H9 (cell line): ENCODE measurements at regions not wholly inside any gene's neighbourhood (a gene's known extent, or its start where the extent isn't known, plus 50 kb on each side); places are given as distances from the start of the nearest gene placed in this dataset.
"Not testable (repeated sequence)": the region's sequence is repeated elsewhere in the genome, so short reads cannot be mapped to it uniquely, and the experiment has no call there.

Experiments used
- DNase-seq: peaks from one replicate; pipeline ENCODE4 v3.0.0-alpha.2; 2017
- H2AFZ ChIP-seq: one replicate; pipeline ENCODE4 v1.6.1; 2013; ENCODE audit warnings: mild to moderate bottlenecking, low read length, control low read depth, moderate library complexity
- H2AK5ac ChIP-seq: 2 replicates; pipeline ENCODE4 v1.6.1; 2013; ENCODE audit warnings: low read length, control low read depth, mixed read lengths; ENCODE audit not compliant: insufficient read length
- H2BK120ac ChIP-seq: one replicate; pipeline ENCODE4 v1.6.1; 2013; ENCODE audit warnings: low read depth, mild to moderate bottlenecking, low read length, control low read depth, inconsistent platforms; ENCODE audit not compliant: poor library complexity, severe bottlenecking
- H2BK12ac ChIP-seq: 2 replicates; pipeline ENCODE4 v1.6.1; 2013; ENCODE audit warnings: low read length, control low read depth, mixed read lengths, low read depth; ENCODE audit not compliant: insufficient read length
- H2BK15ac ChIP-seq: 2 replicates; pipeline ENCODE4 v1.6.1; 2013; ENCODE audit warnings: low read depth, low read length, control low read depth
- H2BK20ac ChIP-seq: one replicate; pipeline ENCODE4 v1.6.1; 2013; ENCODE audit warnings: low read depth, mild to moderate bottlenecking, low read length, control low read depth, inconsistent platforms; ENCODE audit not compliant: poor library complexity, severe bottlenecking
- H2BK5ac ChIP-seq: 2 replicates; pipeline ENCODE4 v1.6.1; 2013; ENCODE audit warnings: low read length, control low read depth, mixed read lengths; ENCODE audit not compliant: insufficient read length
- H3K14ac ChIP-seq: 2 replicates; pipeline ENCODE4 v1.6.1; 2013; ENCODE audit warnings: low read length, control low read depth; ENCODE audit not compliant: insufficient read depth
- H3K18ac ChIP-seq: 2 replicates; pipeline ENCODE4 v1.6.1; 2013; ENCODE audit warnings: low read depth, mild to moderate bottlenecking, mixed read lengths, low read length, control low read depth; ENCODE audit not compliant: insufficient read length
- H3K23ac ChIP-seq: 2 replicates; pipeline ENCODE4 v1.6.1; 2013; ENCODE audit warnings: low read length, control low read depth, mixed read lengths, low read depth; ENCODE audit not compliant: insufficient read length
- H3K23me2 ChIP-seq: 2 replicates; pipeline ENCODE4 v1.6.1; 2013; ENCODE audit warnings: low read depth, mild to moderate bottlenecking, mixed read lengths, low read length, control low read depth; ENCODE audit not compliant: insufficient read length, poor library complexity, severe bottlenecking
- H3K27ac ChIP-seq: 2 replicates; pipeline ENCODE4 v1.5.1; 2013; ENCODE audit warnings: low read length, control low read depth, mixed read lengths, low read depth; ENCODE audit not compliant: insufficient read length
- H3K27me3 ChIP-seq: 2 replicates; pipeline ENCODE4 v1.6.1; 2013; ENCODE audit warnings: low read length, control low read depth, inconsistent platforms; ENCODE audit not compliant: insufficient read depth
- H3K4ac ChIP-seq: 2 replicates; pipeline ENCODE4 v1.6.1; 2013; ENCODE audit warnings: low read depth, mild to moderate bottlenecking, control low read depth, inconsistent platforms, low read length, moderate library complexity
- H3K4me1 ChIP-seq: 2 replicates; pipeline ENCODE4 v1.6.1; 2013; ENCODE audit warnings: low read length, control low read depth, inconsistent platforms; ENCODE audit not compliant: insufficient read depth
- H3K4me2 ChIP-seq: 2 replicates; pipeline ENCODE4 v1.6.1; 2013; ENCODE audit warnings: low read length, control low read depth, mixed read lengths; ENCODE audit not compliant: insufficient read length, insufficient read depth
- H3K56ac ChIP-seq: 2 replicates; pipeline ENCODE4 v1.6.1; 2013; ENCODE audit warnings: low read depth, mild to moderate bottlenecking, mixed read lengths, low read length, control low read depth; ENCODE audit not compliant: insufficient read length
- H3K79me1 ChIP-seq: 2 replicates; pipeline ENCODE4 v1.6.1; 2013; ENCODE audit warnings: low read depth, mild to moderate bottlenecking, moderate library complexity, low read length, control low read depth, inconsistent platforms; ENCODE audit not compliant: insufficient read depth, poor library complexity, severe bottlenecking
- H3K79me2 ChIP-seq: 2 replicates; pipeline ENCODE4 v1.6.1; 2013; ENCODE audit warnings: low read length, control low read depth, inconsistent platforms; ENCODE audit not compliant: insufficient read depth
- H3K9ac ChIP-seq: 2 replicates; pipeline ENCODE4 v1.6.1; 2013; ENCODE audit warnings: low read length, control low read depth, mixed read lengths; ENCODE audit not compliant: insufficient read length; ENCODE audit errors: extremely low read depth
- H3K9me3 ChIP-seq: one replicate; pipeline ENCODE4 v1.6.1; 2013; ENCODE audit warnings: low read depth, low read length, inconsistent platforms; ENCODE audit not compliant: control insufficient read depth
- H3T11ph ChIP-seq: one replicate; pipeline ENCODE4 v1.6.1; 2013; ENCODE audit warnings: mild to moderate bottlenecking, low read length, control low read depth, inconsistent platforms
- H4K20me1 ChIP-seq: one replicate; pipeline ENCODE4 v1.6.1; 2013; ENCODE audit not compliant: control insufficient read depth, insufficient read length, insufficient read depth
- H4K5ac ChIP-seq: 2 replicates; pipeline ENCODE4 v1.6.1; 2013; ENCODE audit warnings: low read depth, mild to moderate bottlenecking, mixed read lengths, low read length, control low read depth; ENCODE audit not compliant: insufficient read length
- H4K8ac ChIP-seq: replicated peaks from 2 replicates; pipeline ENCODE4 v1.6.1; 2013; ENCODE audit warnings: low read length, control low read depth, mixed read lengths, low read depth; ENCODE audit not compliant: insufficient read length
- H4K91ac ChIP-seq: 2 replicates; pipeline ENCODE4 v1.6.1; 2013; ENCODE audit warnings: low read depth, mild to moderate bottlenecking, moderate library complexity, mixed read lengths, low read length, control low read depth; ENCODE audit not compliant: insufficient read length
- H3K27ac Mint-ChIP-seq, 3 experiments: 2 replicates in 2 of 3; 3 replicates in 1 of 3; pipeline ENCODE4 v1.8.0; 2020 to 2021; ENCODE audit warnings: mixed read lengths in 3 of 3, mild to moderate bottlenecking in 1 of 3, moderate library complexity in 1 of 3
- H3K27me3 Mint-ChIP-seq: 2 replicates; pipeline ENCODE4 v1.8.0; 2021; ENCODE audit warnings: low read depth, mild to moderate bottlenecking, moderate library complexity, mixed read lengths
- H3K36me3 Mint-ChIP-seq, 3 experiments: 2 replicates in 2 of 3; 3 replicates in 1 of 3; pipeline ENCODE4 v1.8.0; 2020 to 2021; ENCODE audit warnings: low read depth in 3 of 3, mixed read lengths in 3 of 3; ENCODE audit not compliant: insufficient read depth in 1 of 3
- H3K4me1 Mint-ChIP-seq, 2 experiments: 2 replicates each; pipeline ENCODE4 v1.8.0; 2020; ENCODE audit warnings: mixed read lengths in 2 of 2
- H3K4me3 Mint-ChIP-seq, 2 experiments: 2 replicates in 1 of 2; 3 replicates in 1 of 2; pipeline ENCODE4 v1.8.0; 2020 to 2021; ENCODE audit warnings: mild to moderate bottlenecking in 2 of 2, mixed read lengths in 2 of 2, moderate library complexity in 1 of 2
- H3K9me3 Mint-ChIP-seq, 2 experiments: 2 replicates in 1 of 2; 3 replicates in 1 of 2; pipeline ENCODE4 v1.8.0; 2020; ENCODE audit warnings: mild to moderate bottlenecking in 2 of 2, mixed read lengths in 2 of 2, moderate library complexity in 1 of 2
- WGBS: extraction: QIAGEN DNeasy Blood & Tissue Kit; methylation state at CpG from one replicate; pipeline ENCODE4 v1.1.7; 2013; ENCODE audit warnings: missing lambda C conversion rate, low lambda C conversion rate, mixed read lengths; ENCODE audit not compliant: insufficient read length; ENCODE audit errors: extremely low coverage; 5-methylcytosine and 5-hydroxymethylcytosine counted together
- TF ChIP-seq, protein P1 (sequence below): fragments of 200-600 bp; sonication (generic); conservative IDR thresholded peaks from 3 replicates; pipeline ENCODE4 v1.8.0; 2021; ENCODE audit warnings: antibody characterized with exemption, mild to moderate bottlenecking

- Histone ChIP-seq H3K79me2 (no peaks in the 10 kb centered on the region), H3K23me2 (no peaks in the 10 kb centered on the region), H3K9me3 (peaks cover 82% of the 10 kb centered on the region), H3K14ac (no peak overlapping the region), H3K27me3 (no peaks in the 10 kb centered on the region), H3K9ac (no peak overlapping the region), H3K27ac (no peak overlapping the region), H2AK5ac (no peak overlapping the region), H2BK15ac (no peak overlapping the region), H3K18ac (no peak overlapping the region), H3K56ac (no peak overlapping the region), H3K4me1 (no peaks in the 10 kb centered on the region), H2AFZ (no peak overlapping the region), H2BK5ac (no peak overlapping the region), H4K5ac (no peak overlapping the region), H4K91ac (no peak overlapping the region), H2BK12ac (no peak overlapping the region), H3T11ph (no peak overlapping the region), H4K8ac (no peak overlapping the region), H2BK20ac (no peak overlapping the region), H3K4ac (no peak overlapping the region), H3K4me2 (no peak overlapping the region), H3K23ac (no peak overlapping the region), H2BK120ac (no peak overlapping the region), H3K79me1 (no peaks in the 10 kb centered on the region), H4K20me1 (no peaks in the 10 kb centered on the region)
- WGBS = no CpG with 5 or more reads among the region's 14 CpGs
- Mint-ChIP-seq H3K27ac (no peak overlapping the region), H3K27me3 (no peaks in the 10 kb centered on the region; the same call in 1 of the 2 replicates), H3K4me1 (no peaks in the 10 kb centered on the region), H3K36me3 (peaks cover 4 to 20% (median 12%) of the 10 kb centered on the region in 3 experiments; a peak in 5 of 7 replicates), H3K4me3 (no peak overlapping the region), H3K9me3 (peaks cover 83 to 93% of the 10 kb centered on the region in 2 experiments)
- TF ChIP-seq, protein P1, sequence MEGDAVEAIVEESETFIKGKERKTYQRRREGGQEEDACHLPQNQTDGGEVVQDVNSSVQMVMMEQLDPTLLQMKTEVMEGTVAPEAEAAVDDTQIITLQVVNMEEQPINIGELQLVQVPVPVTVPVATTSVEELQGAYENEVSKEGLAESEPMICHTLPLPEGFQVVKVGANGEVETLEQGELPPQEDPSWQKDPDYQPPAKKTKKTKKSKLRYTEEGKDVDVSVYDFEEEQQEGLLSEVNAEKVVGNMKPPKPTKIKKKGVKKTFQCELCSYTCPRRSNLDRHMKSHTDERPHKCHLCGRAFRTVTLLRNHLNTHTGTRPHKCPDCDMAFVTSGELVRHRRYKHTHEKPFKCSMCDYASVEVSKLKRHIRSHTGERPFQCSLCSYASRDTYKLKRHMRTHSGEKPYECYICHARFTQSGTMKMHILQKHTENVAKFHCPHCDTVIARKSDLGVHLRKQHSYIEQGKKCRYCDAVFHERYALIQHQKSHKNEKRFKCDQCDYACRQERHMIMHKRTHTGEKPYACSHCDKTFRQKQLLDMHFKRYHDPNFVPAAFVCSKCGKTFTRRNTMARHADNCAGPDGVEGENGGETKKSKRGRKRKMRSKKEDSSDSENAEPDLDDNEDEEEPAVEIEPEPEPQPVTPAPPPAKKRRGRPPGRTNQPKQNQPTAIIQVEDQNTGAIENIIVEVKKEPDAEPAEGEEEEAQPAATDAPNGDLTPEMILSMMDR = no peak
- DNase-seq = no peak
These were observed 382.9 kb downstream of the TMEM121 start for GRCh38 chr14:105909046-105909827.

- no CpG with 5 or more reads among the region's 14 CpGs for WGBS
- H3K79me2 ChIP-seq, H3K14ac ChIP-seq, H4K8ac ChIP-seq, H3K27ac Mint-ChIP-seq, H3K23me2 ChIP-seq, H3K9ac ChIP-seq, H2BK15ac ChIP-seq, H3K56ac ChIP-seq, H2BK120ac ChIP-seq, H4K20me1 ChIP-seq, H4K5ac ChIP-seq, H3K4me3 Mint-ChIP-seq, H3K27me3 ChIP-seq, H3T11ph ChIP-seq, H3K23ac ChIP-seq, H3K27me3 Mint-ChIP-seq, H3K27ac ChIP-seq, DNase-seq, H2BK12ac ChIP-seq, H3K18ac ChIP-seq, H2AK5ac ChIP-seq, H2BK5ac ChIP-seq, H3K79me1 ChIP-seq, H3K4me1 ChIP-seq, H3K4me2 ChIP-seq, H2AFZ ChIP-seq, H4K91ac ChIP-seq, H3K4me1 Mint-ChIP-seq, H3K4ac ChIP-seq, H2BK20ac ChIP-seq: not testable (repeated sequence)
- H3K36me3 Mint-ChIP-seq = peaks cover 7 to 20% (median 14%) of the 10 kb centered on the region in 3 experiments; a peak in 5 of 7 replicates
- H3K9me3 ChIP-seq = peaks cover 83% of the 10 kb centered on the region
- H3K9me3 Mint-ChIP-seq = peaks cover 85 to 93% of the 10 kb centered on the region in 2 experiments
These were observed 383.4 kb downstream of the TMEM121 start for GRCh38 chr14:105909828-105910120.
